Skeletal muscle tissue (tissue), 3 donors: ENCODE measurements at regions not wholly inside any gene's neighbourhood (a gene's known extent, or its start where the extent isn't known, plus 50 kb on each side); places are given as distances from the start of the nearest gene placed in this dataset.

Experiments
- H3K27ac ChIP-seq: one replicate; pipeline ENCODE4 v1.7.0; 2013; ENCODE audit warnings: mild to moderate bottlenecking, low read depth, low read length, inconsistent platforms
- H3K27me3 ChIP-seq, 3 donors: one replicate each; pipeline ENCODE4 v1.7.0; 2013; ENCODE audit warnings: low read length in 3 of 3; ENCODE audit not compliant: control insufficient read depth in 3 of 3, insufficient read depth in 3 of 3
- H3K36me3 ChIP-seq, 3 donors: one replicate each; pipeline ENCODE4 v1.7.0; 2013; ENCODE audit warnings: low read length in 3 of 3; ENCODE audit not compliant: control insufficient read depth in 3 of 3, insufficient read depth in 3 of 3
- H3K4me1 ChIP-seq, 3 donors: one replicate each; pipeline ENCODE4 v1.7.0; 2013; ENCODE audit warnings: low read length in 3 of 3, mild to moderate bottlenecking in 3 of 3; ENCODE audit not compliant: control insufficient read depth in 3 of 3, insufficient read depth in 3 of 3
- H3K4me3 ChIP-seq, 3 donors: one replicate each; pipeline ENCODE4 v1.7.0; 2013; ENCODE audit warnings: low read length in 3 of 3
- H3K9ac ChIP-seq, 3 donors: one replicate each; pipeline ENCODE4 v1.7.0; 2013; ENCODE audit warnings: low read length in 3 of 3, mild to moderate bottlenecking in 3 of 3, moderate library complexity in 2 of 3, low read depth in 1 of 3
- H3K9me3 ChIP-seq, 3 donors: one replicate each; pipeline ENCODE4 v1.7.0; 2013; ENCODE audit warnings: low read length in 3 of 3; ENCODE audit not compliant: control insufficient read depth in 3 of 3
- donor health status: Osteomylitis.

DNA sequence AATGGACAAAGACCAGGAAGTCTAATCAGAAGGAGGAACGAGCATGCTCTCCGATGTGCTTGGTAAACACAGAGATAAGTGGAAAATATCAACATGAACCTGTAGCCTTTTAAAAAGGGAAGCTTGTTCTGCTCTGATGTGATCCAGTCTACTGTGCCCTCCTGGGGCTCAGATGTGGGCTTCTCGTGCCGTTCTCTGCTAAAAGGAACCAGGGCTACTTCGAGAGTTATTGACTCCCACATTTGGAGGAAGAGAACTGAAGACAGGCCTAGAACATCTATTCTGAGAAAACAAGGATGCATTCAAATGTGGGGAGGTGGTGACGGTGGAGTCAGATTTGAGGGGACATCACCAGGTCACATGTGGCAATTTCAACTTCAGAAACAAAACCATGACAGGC is 325.4 kb downstream of the GLRX3 start:
- no peaks in the 10 kb centered on the region for H3K36me3 ChIP-seq
- H3K4me3 ChIP-seq = no peak overlapping the region
- H3K4me1 ChIP-seq = no peaks in the 10 kb centered on the region
- H3K9ac ChIP-seq = no peak overlapping the region
- no peak overlapping the region for H3K27ac ChIP-seq
- no peaks in the 10 kb centered on the region for H3K27me3 ChIP-seq
- H3K9me3 ChIP-seq = no peaks in the 10 kb centered on the region

DNA sequence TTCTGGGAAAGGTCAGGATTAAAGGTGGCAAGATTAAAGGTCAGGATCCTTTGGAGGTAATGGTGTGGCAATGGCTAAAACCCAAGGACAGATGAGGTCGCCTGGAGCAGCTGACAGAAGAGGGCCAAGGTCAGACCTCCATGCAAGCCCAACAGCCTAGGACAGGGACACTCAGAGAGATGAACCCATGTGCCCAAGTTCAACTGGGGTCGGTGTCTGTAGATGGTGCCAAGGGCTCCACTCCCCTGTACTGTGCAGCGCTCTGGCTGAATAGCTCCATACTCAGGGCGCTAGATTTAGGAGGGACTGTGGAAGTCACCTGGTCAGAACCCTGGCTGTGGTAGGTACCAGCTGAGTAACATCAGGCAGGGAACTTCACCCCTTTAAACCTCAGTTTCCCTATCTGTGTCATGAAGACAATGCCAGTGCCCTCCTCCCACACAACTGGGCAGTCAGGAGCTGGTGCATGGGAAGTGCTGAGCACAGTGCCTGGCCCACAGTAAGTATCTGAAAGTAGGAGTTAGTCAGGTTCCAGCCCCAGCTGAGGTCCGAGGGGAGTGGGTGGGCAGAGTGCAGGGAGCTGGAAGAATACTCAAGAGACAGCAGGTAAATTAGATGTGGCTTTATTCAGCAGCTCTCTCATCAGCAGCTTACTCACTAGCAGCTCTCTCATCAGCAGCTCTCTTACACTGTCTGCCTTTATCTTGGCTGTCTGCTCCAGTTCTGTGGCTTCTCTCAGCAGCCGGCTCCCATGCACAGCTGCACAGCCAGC is 327.1 kb downstream of the GLRX3 start:
- Histone ChIP-seq H3K9ac (no peak overlapping the region), H3K9me3 (peaks cover 0 to 6% (median 5%) of the 10 kb centered on the region in 3 donors), H3K27ac (no peak overlapping the region), H3K4me1 (no peaks in the 10 kb centered on the region), H3K36me3 (no peaks in the 10 kb centered on the region), H3K4me3 (no peak overlapping the region), H3K27me3 (no peaks in the 10 kb centered on the region)

DNA sequence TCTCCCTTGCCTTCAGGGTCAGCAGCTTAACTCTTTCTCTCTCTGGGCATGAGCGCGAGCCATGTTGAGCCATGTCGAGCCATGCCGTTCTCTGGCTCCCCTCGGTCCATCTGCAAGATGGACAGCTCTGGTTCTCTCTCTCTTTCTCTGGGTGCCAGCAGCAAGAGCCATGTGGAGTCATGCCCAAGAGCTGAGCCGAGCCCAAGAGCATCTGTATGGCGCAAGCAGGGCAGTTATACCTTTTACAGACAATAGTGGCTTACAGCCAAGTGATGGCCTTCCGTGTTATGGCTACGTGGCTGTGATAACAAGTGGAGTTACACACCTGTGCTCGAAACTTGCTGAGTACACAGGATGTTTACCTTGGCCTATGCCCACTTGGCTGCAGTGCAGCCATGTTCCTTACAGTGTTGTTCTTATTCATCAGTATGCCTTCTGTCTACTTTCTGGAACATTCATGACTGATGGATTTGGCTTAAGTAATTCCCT is 327.7 kb downstream of the GLRX3 start:
- Histone ChIP-seq H3K9ac (no peak overlapping the region), H3K9me3 (peaks cover 0 to 9% (median 5%) of the 10 kb centered on the region in 3 donors), H3K36me3 (no peaks in the 10 kb centered on the region), H3K4me3 (no peak overlapping the region), H3K27me3 (no peaks in the 10 kb centered on the region), H3K4me1 (no peaks in the 10 kb centered on the region), H3K27ac (no peak overlapping the region)

DNA sequence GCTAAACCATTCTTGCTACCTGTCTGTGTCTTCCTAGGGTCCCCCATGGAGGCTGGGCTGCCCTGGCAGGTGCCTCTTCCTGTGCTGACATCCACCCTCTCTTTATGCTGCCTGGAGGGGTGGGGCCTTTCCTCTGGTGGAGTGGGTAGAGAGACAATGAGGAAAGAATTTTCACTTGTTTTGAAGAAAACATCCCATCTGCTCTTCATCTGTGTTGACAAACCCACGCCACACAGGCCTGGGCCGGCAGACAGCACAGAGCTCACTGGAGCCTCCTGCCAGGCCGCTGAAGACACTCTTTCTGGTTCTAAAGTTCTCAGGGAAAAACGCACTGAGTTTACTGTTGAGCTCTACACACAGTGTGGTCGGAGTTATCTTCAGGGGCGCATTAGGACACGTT is 328.2 kb downstream of the GLRX3 start:
- Histone ChIP-seq H3K4me1 (no peaks in the 10 kb centered on the region), H3K4me3 (no peak overlapping the region), H3K27ac (no peak overlapping the region), H3K36me3 (no peaks in the 10 kb centered on the region), H3K9ac (no peak overlapping the region), H3K27me3 (no peaks in the 10 kb centered on the region), H3K9me3 (peaks cover 0 to 14% (median 7%) of the 10 kb centered on the region in 3 donors)

DNA sequence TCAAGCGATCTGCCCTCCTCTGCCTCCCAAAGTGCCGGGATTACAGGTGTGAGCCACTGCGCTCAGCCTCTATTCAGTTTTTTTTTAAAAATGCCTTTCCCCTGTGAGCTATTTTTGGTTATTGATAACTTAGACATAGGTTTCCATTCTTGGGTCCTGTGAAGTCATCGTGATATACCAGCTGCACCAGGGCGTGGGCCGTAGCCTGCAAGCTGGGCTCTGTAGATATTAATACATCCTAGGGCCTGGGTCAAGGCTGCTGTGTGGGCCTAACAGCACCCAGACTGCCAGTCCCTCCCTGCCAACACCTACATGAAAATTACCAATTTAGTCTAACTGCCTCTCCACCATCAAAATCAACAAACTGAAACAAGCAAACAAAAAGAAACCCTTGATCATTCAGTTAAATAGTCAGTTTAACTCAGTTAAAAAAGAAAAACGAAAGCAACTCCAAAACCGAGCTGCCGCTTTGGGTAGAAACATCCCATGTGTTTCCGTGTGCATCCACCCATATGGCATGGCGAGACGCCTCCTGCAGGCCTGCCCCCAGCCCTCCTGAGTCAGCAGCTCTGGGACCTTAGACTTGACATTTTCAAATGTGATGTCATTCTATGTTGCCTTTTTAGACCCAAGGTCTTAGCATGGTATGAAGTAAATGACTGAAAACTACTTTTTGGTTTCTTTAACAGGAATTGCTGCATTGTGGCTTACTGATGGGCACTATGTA is 330.2 kb downstream of the GLRX3 start:
- Histone ChIP-seq H3K4me1 (no peaks in the 10 kb centered on the region), H3K9me3 (peaks cover 4 to 16% (median 7%) of the 10 kb centered on the region in 3 donors), H3K9ac (no peak overlapping the region), H3K4me3 (no peak overlapping the region), H3K36me3 (no peaks in the 10 kb centered on the region), H3K27me3 (peaks cover 0 to 3% (median 0%) of the 10 kb centered on the region in 3 donors), H3K27ac (no peak overlapping the region)

DNA sequence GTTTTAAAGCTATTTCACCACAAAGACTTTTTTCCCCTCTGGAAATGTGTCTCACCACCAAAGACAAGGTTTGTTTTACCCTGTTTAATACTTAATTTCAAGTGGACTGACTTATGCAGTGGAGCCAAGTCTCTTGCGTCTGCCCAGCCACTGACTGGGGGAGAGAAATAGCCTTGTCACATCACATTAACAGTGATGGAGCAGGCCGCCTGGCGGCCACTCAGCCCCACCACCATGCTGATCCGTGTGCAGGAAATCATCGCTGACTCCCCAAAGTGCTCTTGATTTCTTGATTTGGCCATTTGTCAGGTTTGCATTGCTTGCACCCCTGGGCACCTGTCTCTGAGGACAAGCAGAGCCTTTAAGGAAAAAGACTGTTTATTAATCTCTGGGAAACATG is 334.1 kb downstream of the GLRX3 start:
- Histone ChIP-seq H3K36me3 (no peaks in the 10 kb centered on the region), H3K9me3 (peaks cover 4 to 16% (median 7%) of the 10 kb centered on the region in 3 donors), H3K4me1 (no peaks in the 10 kb centered on the region), H3K27me3 (peaks cover 0 to 12% (median 0%) of the 10 kb centered on the region in 3 donors), H3K9ac (no peak overlapping the region), H3K4me3 (no peak overlapping the region), H3K27ac (no peak overlapping the region)

DNA sequence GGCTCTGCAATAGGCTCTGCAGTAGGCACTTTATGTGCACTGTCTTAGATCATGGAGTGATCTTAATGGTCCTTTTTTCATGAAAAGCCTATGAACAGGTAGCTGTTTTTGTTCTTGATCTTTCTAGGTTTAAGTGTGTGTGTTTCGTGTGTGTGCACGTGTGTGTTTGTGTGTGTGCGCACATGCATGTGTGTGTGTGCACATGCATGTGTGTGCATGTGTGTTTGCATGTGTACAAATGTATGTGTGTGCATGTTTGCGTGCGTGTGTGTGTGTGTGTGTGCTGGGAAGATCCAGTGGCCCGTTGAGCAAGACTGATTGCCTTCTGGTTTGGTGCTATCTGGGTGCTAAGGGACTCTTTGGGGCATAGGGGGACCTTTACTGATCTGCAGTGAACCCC is 334.8 kb downstream of the GLRX3 start:
- no peak overlapping the region for H3K4me3 ChIP-seq
- no peak overlapping the region for H3K27ac ChIP-seq
- no peaks in the 10 kb centered on the region for H3K36me3 ChIP-seq
- H3K9me3 ChIP-seq = peaks cover 4 to 16% (median 7%) of the 10 kb centered on the region in 3 donors
- H3K27me3 ChIP-seq = peaks cover 0 to 12% (median 0%) of the 10 kb centered on the region in 3 donors
- no peaks in the 10 kb centered on the region for H3K4me1 ChIP-seq
- no peak overlapping the region for H3K9ac ChIP-seq

DNA sequence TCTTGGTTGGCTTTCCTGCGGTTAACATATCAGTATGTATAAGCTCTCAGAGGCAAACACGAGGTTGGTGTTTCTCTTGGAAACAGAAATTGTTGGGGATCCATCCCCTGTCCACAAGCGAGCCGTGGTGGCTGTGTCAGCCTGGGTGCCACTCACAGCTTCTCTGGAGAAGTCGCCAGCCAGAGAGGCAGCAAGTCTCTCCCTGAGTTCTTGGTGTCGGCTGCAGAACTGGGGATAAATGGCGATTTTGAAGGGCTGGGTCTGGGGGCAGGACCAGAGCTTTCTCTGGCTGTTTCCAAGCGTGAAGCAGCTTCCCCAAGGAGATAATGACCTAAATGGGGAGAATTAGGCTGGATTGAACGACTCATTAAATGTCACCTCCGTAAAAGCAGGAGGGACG is 335.3 kb downstream of the GLRX3 start:
- Histone ChIP-seq H3K27ac (no peak overlapping the region), H3K9ac (no peak overlapping the region), H3K4me1 (no peaks in the 10 kb centered on the region), H3K9me3 (peaks cover 4 to 16% (median 7%) of the 10 kb centered on the region in 3 donors), H3K27me3 (peaks cover 0 to 12% (median 0%) of the 10 kb centered on the region in 3 donors), H3K4me3 (no peak overlapping the region), H3K36me3 (no peaks in the 10 kb centered on the region)

DNA sequence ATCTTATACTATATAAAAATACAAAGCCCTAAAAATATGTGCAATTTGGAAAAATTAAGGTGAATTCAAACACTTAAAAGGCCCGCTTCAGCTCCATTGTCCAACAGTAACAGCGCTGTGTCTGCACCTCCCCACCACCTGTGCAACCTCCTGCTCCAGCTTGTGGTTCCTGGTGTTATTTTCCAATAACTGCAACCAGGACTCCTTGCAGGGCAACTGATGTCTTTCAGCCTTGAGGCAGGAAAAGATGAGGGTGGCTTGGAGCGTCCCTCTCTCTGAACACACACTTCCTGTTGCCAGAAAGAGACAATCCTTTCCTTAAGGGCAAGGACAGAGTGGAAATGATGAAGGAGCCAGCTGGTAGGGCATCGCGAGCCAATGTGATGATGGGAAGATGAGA is 336.0 kb downstream of the GLRX3 start:
- no peak overlapping the region for H3K4me3 ChIP-seq
- H3K27ac ChIP-seq = no peak overlapping the region
- H3K9ac ChIP-seq = no peak overlapping the region
- no peaks in the 10 kb centered on the region for H3K4me1 ChIP-seq
- no peaks in the 10 kb centered on the region for H3K36me3 ChIP-seq
- H3K27me3 ChIP-seq = peaks cover 0 to 19% (median 0%) of the 10 kb centered on the region in 3 donors
- peaks cover 3 to 14% (median 4%) of the 10 kb centered on the region in 3 donors for H3K9me3 ChIP-seq

DNA sequence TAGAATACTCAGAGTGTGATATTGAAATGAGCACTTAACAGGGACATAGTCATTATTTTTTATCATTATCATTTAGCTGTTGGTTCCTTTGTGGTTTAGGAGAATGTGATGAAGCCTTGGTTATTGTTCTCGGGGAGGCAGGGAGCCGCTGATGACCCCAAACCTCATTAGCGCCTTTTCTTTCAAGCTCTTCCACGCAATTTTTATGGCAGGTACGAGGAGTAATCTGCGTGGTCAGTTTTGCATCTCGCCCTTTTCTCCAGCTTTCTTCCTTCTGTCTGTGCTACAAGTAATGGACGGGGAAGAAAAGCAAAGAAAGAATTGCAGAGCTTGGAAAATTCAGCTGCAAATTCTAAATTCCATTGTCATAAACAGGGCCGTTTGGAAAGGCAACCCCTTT is 338.4 kb downstream of the GLRX3 start:
- no peak overlapping the region for H3K9ac ChIP-seq
- H3K36me3 ChIP-seq = no peaks in the 10 kb centered on the region
- no peak overlapping the region for H3K27ac ChIP-seq
- H3K9me3 ChIP-seq = peaks cover 0 to 4% (median under 1%) of the 10 kb centered on the region in 3 donors
- no peaks in the 10 kb centered on the region for H3K4me1 ChIP-seq
- no peak overlapping the region for H3K4me3 ChIP-seq
- peaks cover 0 to 24% (median 0%) of the 10 kb centered on the region in 3 donors for H3K27me3 ChIP-seq
